ENCODE measurements at regions not wholly inside any gene's neighbourhood (a gene's known extent, or its start where the extent isn't known, plus 50 kb on each side); places are given as distances from the start of the nearest gene placed in this dataset.

GRCh38 chr10:21099291-21100062 lies 202.4 kb upstream of the NEBL start:
- Mint-ChIP-seq H3K9me3 (ENCODE audit: unreplicated experiment) (no peaks in the 10 kb centered on the region), H3K4me3 (ENCODE audit: unreplicated experiment) (no peak overlapping the region), H3K27ac (ENCODE audit: unreplicated experiment) (no peak overlapping the region), H3K27me3 (ENCODE audit: unreplicated experiment) (peaks cover 1% of the 10 kb centered on the region), H3K4me1 (ENCODE audit: unreplicated experiment) (no peaks in the 10 kb centered on the region), H3K36me3 (ENCODE audit: low read depth, unreplicated experiment) (no peaks in the 10 kb centered on the region)
- no peak for DNase-seq (ENCODE audit: low spot score)
- TF ChIP-seq, protein P1, sequence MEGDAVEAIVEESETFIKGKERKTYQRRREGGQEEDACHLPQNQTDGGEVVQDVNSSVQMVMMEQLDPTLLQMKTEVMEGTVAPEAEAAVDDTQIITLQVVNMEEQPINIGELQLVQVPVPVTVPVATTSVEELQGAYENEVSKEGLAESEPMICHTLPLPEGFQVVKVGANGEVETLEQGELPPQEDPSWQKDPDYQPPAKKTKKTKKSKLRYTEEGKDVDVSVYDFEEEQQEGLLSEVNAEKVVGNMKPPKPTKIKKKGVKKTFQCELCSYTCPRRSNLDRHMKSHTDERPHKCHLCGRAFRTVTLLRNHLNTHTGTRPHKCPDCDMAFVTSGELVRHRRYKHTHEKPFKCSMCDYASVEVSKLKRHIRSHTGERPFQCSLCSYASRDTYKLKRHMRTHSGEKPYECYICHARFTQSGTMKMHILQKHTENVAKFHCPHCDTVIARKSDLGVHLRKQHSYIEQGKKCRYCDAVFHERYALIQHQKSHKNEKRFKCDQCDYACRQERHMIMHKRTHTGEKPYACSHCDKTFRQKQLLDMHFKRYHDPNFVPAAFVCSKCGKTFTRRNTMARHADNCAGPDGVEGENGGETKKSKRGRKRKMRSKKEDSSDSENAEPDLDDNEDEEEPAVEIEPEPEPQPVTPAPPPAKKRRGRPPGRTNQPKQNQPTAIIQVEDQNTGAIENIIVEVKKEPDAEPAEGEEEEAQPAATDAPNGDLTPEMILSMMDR (IDR thresholded peaks at IDR 0.05; ENCODE audit: unreplicated experiment), result no peak

DNA sequence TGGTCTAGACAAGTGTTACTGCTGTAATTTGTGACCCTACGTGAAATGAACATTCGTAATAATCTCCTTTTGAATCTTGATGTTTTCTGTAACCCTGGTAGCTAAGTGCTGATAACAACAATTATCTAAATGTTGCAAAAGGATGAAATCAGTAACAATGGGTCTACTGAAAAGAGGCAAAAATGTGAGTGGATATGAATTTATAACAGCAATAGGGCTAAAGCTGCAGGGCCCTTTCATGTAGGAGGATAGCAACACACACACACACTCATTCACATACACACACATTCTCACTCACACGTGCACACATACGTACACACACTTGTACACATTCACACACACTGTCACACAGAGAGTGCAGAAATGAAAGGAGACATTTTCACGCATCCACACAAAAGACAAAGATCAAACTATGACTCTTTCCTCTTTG lies 200.8 kb upstream of the NEBL start:
- Mint-ChIP-seq H3K4me1 (ENCODE audit: unreplicated experiment) (no peaks in the 10 kb centered on the region), H3K27me3 (ENCODE audit: unreplicated experiment) (peaks cover 1% of the 10 kb centered on the region), H3K4me3 (ENCODE audit: unreplicated experiment) (no peak overlapping the region), H3K36me3 (ENCODE audit: low read depth, unreplicated experiment) (no peaks in the 10 kb centered on the region), H3K27ac (ENCODE audit: unreplicated experiment) (no peak overlapping the region), H3K9me3 (ENCODE audit: unreplicated experiment) (no peaks in the 10 kb centered on the region)
- TF ChIP-seq, protein P1 (IDR thresholded peaks at IDR 0.05; ENCODE audit: unreplicated experiment), result no peak
- DNase-seq (ENCODE audit: low spot score), result no peak

DNA sequence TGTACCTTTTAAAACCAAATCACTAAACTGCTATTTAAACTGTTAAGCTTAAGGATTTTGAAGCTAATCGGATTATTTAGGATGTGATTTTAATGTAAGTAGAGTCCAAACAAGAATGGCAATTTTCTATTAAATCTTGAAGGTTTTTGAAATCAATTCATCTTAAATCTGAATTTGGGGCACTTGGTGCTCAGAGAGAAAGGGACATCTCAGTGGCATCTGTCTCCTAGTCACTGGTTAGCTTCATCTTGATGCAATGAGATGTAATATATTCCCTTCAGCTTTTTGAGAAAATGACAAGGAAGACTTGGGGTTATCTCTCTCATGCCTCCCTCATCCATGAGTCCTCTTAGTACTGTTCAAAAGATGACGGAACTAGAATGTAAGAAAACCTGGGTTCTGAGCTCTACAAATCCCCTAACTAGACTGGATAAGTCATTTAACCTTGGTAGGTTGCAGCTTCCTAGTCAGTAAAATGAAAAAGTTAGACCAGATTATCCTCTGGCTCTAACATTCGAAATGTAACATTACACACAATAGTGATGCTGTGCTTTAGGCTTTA lies 198.5 kb upstream of the NEBL start:
- H3K27me3 Mint-ChIP-seq (ENCODE audit: unreplicated experiment), result peaks cover 1% of the 10 kb centered on the region
- no peak overlapping the region for H3K4me3 Mint-ChIP-seq (ENCODE audit: unreplicated experiment)
- H3K27ac Mint-ChIP-seq (ENCODE audit: unreplicated experiment), result no peak overlapping the region
- H3K4me1 Mint-ChIP-seq (ENCODE audit: unreplicated experiment), result no peaks in the 10 kb centered on the region
- TF ChIP-seq, protein P1 (IDR thresholded peaks at IDR 0.05; ENCODE audit: unreplicated experiment), result no peak
- no peaks in the 10 kb centered on the region for H3K36me3 Mint-ChIP-seq (ENCODE audit: low read depth, unreplicated experiment)
- no peaks in the 10 kb centered on the region for H3K9me3 Mint-ChIP-seq (ENCODE audit: unreplicated experiment)
- no peak for DNase-seq (ENCODE audit: low spot score)

DNA sequence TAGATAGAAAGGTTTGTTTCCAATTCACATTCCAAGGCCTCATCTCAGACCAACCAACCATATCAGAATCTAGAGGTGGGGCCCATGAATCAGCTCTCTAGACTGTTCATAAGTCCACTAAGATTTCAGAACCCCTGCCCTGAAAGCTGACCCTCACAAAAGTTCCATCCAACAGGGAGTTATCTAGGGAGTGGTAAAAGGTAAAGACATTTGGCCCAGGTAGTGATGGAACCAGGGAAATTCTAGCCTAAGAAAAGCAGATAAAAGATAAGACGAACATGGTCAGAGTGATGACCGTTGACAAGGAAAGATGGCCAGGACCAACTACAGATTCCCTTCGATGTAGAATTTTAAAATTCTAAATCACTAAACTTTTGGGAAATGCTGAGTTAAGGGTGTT lies 198.0 kb upstream of the NEBL start:
- no peak for DNase-seq (ENCODE audit: low spot score)
- no peaks in the 10 kb centered on the region for H3K9me3 Mint-ChIP-seq (ENCODE audit: unreplicated experiment)
- no peaks in the 10 kb centered on the region for H3K4me1 Mint-ChIP-seq (ENCODE audit: unreplicated experiment)
- no peak overlapping the region for H3K4me3 Mint-ChIP-seq (ENCODE audit: unreplicated experiment)
- H3K27me3 Mint-ChIP-seq (ENCODE audit: unreplicated experiment), result peaks cover 1% of the 10 kb centered on the region
- no peak overlapping the region for H3K27ac Mint-ChIP-seq (ENCODE audit: unreplicated experiment)
- TF ChIP-seq, protein P1 (IDR thresholded peaks at IDR 0.05; ENCODE audit: unreplicated experiment), result no peak
- no peaks in the 10 kb centered on the region for H3K36me3 Mint-ChIP-seq (ENCODE audit: low read depth, unreplicated experiment)
